DOHH2 (cell line): ENCODE measurements at regions not wholly inside any gene's neighbourhood (a gene's known extent, or its start where the extent isn't known, plus 50 kb on each side); places are given as distances from the start of the nearest gene placed in this dataset.
"Not testable (repeated sequence)": the region's sequence is repeated elsewhere in the genome, so short reads cannot be mapped to it uniquely, and the experiment has no call there.

Experiments used
- H3F3A ChIP-seq: fragments of 200-600 bp; sonication (generic), shearing (Covaris generic); 2 replicates; pipeline ENCODE4 v1.6.0; 2016; ENCODE audit warnings: antibody characterized with exemption, mild to moderate bottlenecking; ENCODE audit not compliant: control insufficient read depth, insufficient read depth
- H3K27ac ChIP-seq: fragments of 200-600 bp; sonication (generic); 2 replicates; pipeline ENCODE4 v1.5.1; 2014; ENCODE audit warnings: low read depth, mild to moderate bottlenecking, low read length, moderate library complexity
- H3K27me3 ChIP-seq: fragments of 200-600 bp; sonication (generic); 2 replicates; pipeline ENCODE4 v1.6.1; 2014; ENCODE audit warnings: mild to moderate bottlenecking, low read length, mixed read lengths; ENCODE audit not compliant: control insufficient read depth
- H3K36me3 ChIP-seq: fragments of 200-600 bp; sonication (generic); 2 replicates; pipeline ENCODE4 v1.6.1; 2014; ENCODE audit warnings: mild to moderate bottlenecking, low read length, moderate library complexity, mixed read lengths; ENCODE audit not compliant: control insufficient read depth
- H3K4me1 ChIP-seq: fragments of 200-600 bp; sonication (generic); 2 replicates; pipeline ENCODE4 v1.6.1; 2014; ENCODE audit warnings: mild to moderate bottlenecking, low read length, mixed read lengths; ENCODE audit not compliant: control insufficient read depth
- H3K4me2 ChIP-seq: fragments of 200-600 bp; sonication (generic); 2 replicates; pipeline ENCODE4 v1.6.0; 2014; ENCODE audit warnings: mild to moderate bottlenecking, low read length, moderate library complexity
- H3K4me3 ChIP-seq: fragments of 200-600 bp; sonication (generic); 2 replicates; pipeline ENCODE4 v1.5.1; 2014; ENCODE audit warnings: mild to moderate bottlenecking, low read length, mixed read lengths
- H3K79me2 ChIP-seq: fragments of 200-600 bp; sonication (generic); 2 replicates; pipeline ENCODE4 v1.6.1; 2014; ENCODE audit warnings: mild to moderate bottlenecking, low read length, mixed read lengths; ENCODE audit not compliant: control insufficient read depth
- H3K9me2 ChIP-seq: fragments of 200-600 bp; sonication (generic); replicated peaks from 2 replicates; pipeline ENCODE4 v1.6.1; 2014; ENCODE audit warnings: mild to moderate bottlenecking, low read length, mixed read lengths; ENCODE audit not compliant: control insufficient read depth
- H3K9me3 ChIP-seq: fragments of 200-600 bp; sonication (generic); 2 replicates; pipeline ENCODE4 v1.6.1; 2014; ENCODE audit warnings: antibody characterized with exemption, low read length, mixed read lengths; ENCODE audit not compliant: control insufficient read depth, insufficient read depth
- H4K20me1 ChIP-seq: fragments of 200-600 bp; sonication (generic); 2 replicates; pipeline ENCODE4 v1.6.0; 2014; ENCODE audit warnings: low read depth, mild to moderate bottlenecking, antibody characterized with exemption, low read length, moderate library complexity; ENCODE audit not compliant: control insufficient read depth, insufficient read depth
- EZH2phosphoT487 ChIP-seq: fragments of 200-600 bp; sonication (generic); IDR thresholded peaks from 2 replicates; pipeline ENCODE4 v1.6.1; 2017; ENCODE audit warnings: borderline replicate concordance, mild to moderate bottlenecking, antibody characterized with exemption, low read length, moderate library complexity, mixed read lengths
- TF ChIP-seq, protein P1 (sequence below): fragments of 200-600 bp; sonication (generic); IDR thresholded peaks from one replicate; pipeline ENCODE4 v1.5.1; 2014; ENCODE audit warnings: antibody characterized with exemption, mild to moderate bottlenecking, low read depth, low read length; ENCODE audit not compliant: poor library complexity, severe bottlenecking

DNA sequence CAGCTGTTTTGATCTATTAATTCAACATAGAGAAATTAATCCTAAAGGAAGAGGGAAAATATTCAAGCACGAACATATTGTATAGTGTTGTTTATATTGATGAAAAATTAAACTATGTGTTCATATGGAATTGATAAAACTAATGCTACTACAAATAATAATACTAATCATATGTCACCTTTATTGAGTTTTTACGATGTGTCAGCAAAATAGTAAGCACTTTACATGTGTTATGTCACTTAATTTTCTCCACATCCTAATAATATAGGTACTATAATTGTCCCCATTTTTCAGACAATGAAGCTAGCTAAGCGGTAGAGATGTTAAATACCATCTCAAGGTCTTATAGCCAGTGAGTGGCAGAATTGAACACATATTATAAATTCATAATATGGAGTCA, 2008.5 kb upstream of the WWC1 start:
- Histone ChIP-seq H3F3A (no peaks in the 10 kb centered on the region), H3K79me2 (no peaks in the 10 kb centered on the region), H3K9me2 (no peaks in the 10 kb centered on the region), H3K4me2 (no peak overlapping the region), H3K9me3 (no peaks in the 10 kb centered on the region; the same call in 1 of the 2 replicates), H4K20me1 (no peaks in the 10 kb centered on the region), H3K36me3 (no peaks in the 10 kb centered on the region), H3K4me1 (no peaks in the 10 kb centered on the region), H3K27ac (no peak overlapping the region), H3K27me3 (no peaks in the 10 kb centered on the region), H3K4me3 (no peak overlapping the region)
- no peak for TF ChIP-seq EZH2phosphoT487
- TF ChIP-seq, protein P1, sequence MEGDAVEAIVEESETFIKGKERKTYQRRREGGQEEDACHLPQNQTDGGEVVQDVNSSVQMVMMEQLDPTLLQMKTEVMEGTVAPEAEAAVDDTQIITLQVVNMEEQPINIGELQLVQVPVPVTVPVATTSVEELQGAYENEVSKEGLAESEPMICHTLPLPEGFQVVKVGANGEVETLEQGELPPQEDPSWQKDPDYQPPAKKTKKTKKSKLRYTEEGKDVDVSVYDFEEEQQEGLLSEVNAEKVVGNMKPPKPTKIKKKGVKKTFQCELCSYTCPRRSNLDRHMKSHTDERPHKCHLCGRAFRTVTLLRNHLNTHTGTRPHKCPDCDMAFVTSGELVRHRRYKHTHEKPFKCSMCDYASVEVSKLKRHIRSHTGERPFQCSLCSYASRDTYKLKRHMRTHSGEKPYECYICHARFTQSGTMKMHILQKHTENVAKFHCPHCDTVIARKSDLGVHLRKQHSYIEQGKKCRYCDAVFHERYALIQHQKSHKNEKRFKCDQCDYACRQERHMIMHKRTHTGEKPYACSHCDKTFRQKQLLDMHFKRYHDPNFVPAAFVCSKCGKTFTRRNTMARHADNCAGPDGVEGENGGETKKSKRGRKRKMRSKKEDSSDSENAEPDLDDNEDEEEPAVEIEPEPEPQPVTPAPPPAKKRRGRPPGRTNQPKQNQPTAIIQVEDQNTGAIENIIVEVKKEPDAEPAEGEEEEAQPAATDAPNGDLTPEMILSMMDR: no peak

DNA sequence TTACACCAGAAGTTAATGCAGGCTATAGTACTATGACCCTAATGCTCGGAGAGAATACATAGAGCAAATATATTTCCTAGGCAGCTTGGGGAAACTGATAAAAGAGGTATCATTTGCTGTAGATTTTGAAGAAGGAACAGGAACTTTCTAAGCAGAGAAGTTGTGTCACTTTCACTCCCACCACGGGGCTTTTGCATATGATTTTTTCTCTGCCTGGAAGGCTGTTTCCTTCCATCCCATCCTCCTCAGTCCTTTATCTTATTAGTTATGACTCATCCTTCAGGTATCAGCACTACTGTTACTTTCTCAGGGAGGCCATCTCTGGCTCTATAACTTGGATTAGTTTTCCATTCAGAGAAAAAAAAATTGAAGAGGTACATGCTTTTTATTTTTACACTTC, 2006.1 kb upstream of the WWC1 start:
- H3K27ac ChIP-seq: no peak overlapping the region
- H3K36me3 ChIP-seq: no peaks in the 10 kb centered on the region
- no peak overlapping the region for H3K4me3 ChIP-seq
- no peaks in the 10 kb centered on the region for H3K9me2 ChIP-seq
- H3K27me3 ChIP-seq: no peaks in the 10 kb centered on the region
- H3K79me2 ChIP-seq: no peaks in the 10 kb centered on the region
- H4K20me1 ChIP-seq: no peaks in the 10 kb centered on the region
- no peak for TF ChIP-seq EZH2phosphoT487
- TF ChIP-seq, protein P1: no peak
- H3K4me1 ChIP-seq: no peaks in the 10 kb centered on the region
- no peaks in the 10 kb centered on the region for H3F3A ChIP-seq
- H3K9me3 ChIP-seq: no peaks in the 10 kb centered on the region; the same call in 1 of the 2 replicates
- H3K4me2 ChIP-seq: no peak overlapping the region

DNA sequence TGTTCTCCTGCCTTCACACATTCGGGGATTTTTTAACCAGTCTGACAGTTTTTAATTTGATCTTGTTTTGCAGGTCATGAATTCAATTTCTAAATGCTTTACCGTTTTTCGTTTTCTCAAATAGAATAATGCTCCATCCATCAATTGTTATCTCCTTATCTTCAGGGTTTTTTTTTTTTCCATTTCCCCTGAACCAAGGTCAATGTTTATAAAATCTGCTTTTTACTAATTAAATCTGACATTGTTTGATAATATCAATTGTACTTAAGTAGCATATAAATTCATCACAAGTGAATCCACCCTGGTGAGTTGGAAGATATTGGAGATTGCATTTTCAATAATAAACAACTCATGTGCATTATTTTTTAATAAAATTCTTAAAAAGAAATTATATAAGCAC, 2004.6 kb upstream of the WWC1 start:
- H3K36me3 ChIP-seq: no peaks in the 10 kb centered on the region
- no peaks in the 10 kb centered on the region for H3K79me2 ChIP-seq
- no peaks in the 10 kb centered on the region for H3F3A ChIP-seq
- no peaks in the 10 kb centered on the region for H3K27me3 ChIP-seq
- H3K9me2 ChIP-seq: no peaks in the 10 kb centered on the region
- H3K4me2 ChIP-seq: no peak overlapping the region
- no peaks in the 10 kb centered on the region for H4K20me1 ChIP-seq
- no peaks in the 10 kb centered on the region for H3K9me3 ChIP-seq
- H3K4me1 ChIP-seq: no peaks in the 10 kb centered on the region
- TF ChIP-seq, protein P1: no peak
- TF ChIP-seq EZH2phosphoT487: no peak
- H3K27ac ChIP-seq: no peak overlapping the region
- H3K4me3 ChIP-seq: no peak overlapping the region

DNA sequence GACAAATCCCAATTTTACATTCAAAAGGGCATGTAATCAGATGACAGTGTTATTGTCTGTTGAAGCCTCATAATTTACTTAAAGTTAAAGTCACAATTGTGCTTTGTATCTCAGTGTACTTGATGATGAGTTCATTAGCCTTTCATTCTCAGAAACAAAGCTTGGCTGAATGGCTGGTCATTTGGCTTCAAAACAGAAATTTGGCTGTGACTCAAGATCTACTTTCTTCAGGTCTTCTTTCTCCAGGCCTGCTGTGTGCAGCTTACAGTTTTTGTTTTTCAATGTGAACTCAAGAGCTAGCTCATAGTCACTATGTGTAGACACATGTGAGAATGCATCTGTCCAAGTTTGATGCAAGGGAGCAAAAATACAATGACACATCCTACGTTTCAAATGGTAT, 2003.6 kb upstream of the WWC1 start:
- H3K4me3 ChIP-seq: no peak overlapping the region
- no peaks in the 10 kb centered on the region for H3K9me2 ChIP-seq
- no peaks in the 10 kb centered on the region for H3K4me1 ChIP-seq
- H3K4me2 ChIP-seq: no peak overlapping the region
- H4K20me1 ChIP-seq: no peaks in the 10 kb centered on the region
- H3F3A ChIP-seq: no peaks in the 10 kb centered on the region
- TF ChIP-seq, protein P1: no peak
- TF ChIP-seq EZH2phosphoT487: no peak
- H3K36me3 ChIP-seq: no peaks in the 10 kb centered on the region
- no peaks in the 10 kb centered on the region for H3K27me3 ChIP-seq
- no peaks in the 10 kb centered on the region for H3K9me3 ChIP-seq
- no peak overlapping the region for H3K27ac ChIP-seq
- H3K79me2 ChIP-seq: no peaks in the 10 kb centered on the region

DNA sequence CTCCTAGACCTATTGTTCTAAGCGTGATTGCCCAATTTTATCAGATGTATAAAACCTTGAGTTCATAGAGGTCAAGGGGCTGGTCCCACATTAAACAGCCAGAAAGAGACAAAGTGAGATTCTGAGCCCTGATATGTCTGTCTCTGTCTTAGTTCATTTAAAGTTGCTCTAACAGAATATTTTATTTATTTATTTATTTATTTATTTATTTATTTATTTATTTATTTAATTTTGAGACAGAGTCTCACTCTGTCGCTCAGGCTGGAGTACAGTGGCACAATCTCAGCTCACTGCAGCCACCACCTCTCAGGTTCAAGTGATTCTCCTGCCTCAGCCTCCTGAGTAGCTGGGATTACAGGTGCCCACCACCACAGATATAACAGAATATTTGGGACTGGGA, 1999.6 kb upstream of the WWC1 start:
- H3K9me2 ChIP-seq, H3K9me3 ChIP-seq, H3K36me3 ChIP-seq, H3K4me1 ChIP-seq, H4K20me1 ChIP-seq, H3K27ac ChIP-seq, H3K4me2 ChIP-seq, H3F3A ChIP-seq, H3K27me3 ChIP-seq, H3K4me3 ChIP-seq, H3K79me2 ChIP-seq: not testable (repeated sequence)
